ENCODE measurements at regions not wholly inside any gene's neighbourhood (a gene's known extent, or its start where the extent isn't known, plus 50 kb on each side); places are given as distances from the start of the nearest gene placed in this dataset.

DNA sequence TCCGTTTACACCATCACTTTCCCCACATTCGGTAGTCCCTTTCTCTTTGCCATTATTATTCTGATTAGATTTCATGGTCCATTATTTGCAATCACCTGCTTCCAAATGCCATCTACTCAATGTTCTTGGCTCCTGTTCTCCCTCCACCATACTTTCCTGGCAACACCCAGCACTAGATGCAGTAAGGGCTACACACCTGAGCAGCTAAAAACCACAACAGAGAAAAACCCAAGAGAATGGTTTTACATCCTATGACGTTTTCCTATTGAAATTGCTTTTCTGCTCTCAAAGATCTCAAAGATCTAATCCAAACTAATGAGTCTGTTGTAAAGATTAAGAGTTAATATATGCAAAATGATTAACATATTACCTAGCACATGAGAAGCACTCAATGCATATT is 441.3 kb downstream of the SHISA9 start:
- TF ChIP-seq ZNF518A (tag by site-specific recombination; conservative IDR thresholded peaks at IDR 0.05; ENCODE audit: low read depth) (no peak), ZNF26 (tag by site-specific recombination; IDR thresholded peaks at IDR 0.05) (no peak), SP3 (tag by site-specific recombination; IDR thresholded peaks at IDR 0.05) (no peak), ZNF76 (tag by site-specific recombination; IDR thresholded peaks at IDR 0.05; ENCODE audit: borderline replicate concordance, low read depth) (no peak)
- TF ChIP-seq, protein P1, sequence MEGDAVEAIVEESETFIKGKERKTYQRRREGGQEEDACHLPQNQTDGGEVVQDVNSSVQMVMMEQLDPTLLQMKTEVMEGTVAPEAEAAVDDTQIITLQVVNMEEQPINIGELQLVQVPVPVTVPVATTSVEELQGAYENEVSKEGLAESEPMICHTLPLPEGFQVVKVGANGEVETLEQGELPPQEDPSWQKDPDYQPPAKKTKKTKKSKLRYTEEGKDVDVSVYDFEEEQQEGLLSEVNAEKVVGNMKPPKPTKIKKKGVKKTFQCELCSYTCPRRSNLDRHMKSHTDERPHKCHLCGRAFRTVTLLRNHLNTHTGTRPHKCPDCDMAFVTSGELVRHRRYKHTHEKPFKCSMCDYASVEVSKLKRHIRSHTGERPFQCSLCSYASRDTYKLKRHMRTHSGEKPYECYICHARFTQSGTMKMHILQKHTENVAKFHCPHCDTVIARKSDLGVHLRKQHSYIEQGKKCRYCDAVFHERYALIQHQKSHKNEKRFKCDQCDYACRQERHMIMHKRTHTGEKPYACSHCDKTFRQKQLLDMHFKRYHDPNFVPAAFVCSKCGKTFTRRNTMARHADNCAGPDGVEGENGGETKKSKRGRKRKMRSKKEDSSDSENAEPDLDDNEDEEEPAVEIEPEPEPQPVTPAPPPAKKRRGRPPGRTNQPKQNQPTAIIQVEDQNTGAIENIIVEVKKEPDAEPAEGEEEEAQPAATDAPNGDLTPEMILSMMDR (tag by site-specific recombination; IDR thresholded peaks at IDR 0.05): no peak
- TF ChIP-seq, protein P2, sequence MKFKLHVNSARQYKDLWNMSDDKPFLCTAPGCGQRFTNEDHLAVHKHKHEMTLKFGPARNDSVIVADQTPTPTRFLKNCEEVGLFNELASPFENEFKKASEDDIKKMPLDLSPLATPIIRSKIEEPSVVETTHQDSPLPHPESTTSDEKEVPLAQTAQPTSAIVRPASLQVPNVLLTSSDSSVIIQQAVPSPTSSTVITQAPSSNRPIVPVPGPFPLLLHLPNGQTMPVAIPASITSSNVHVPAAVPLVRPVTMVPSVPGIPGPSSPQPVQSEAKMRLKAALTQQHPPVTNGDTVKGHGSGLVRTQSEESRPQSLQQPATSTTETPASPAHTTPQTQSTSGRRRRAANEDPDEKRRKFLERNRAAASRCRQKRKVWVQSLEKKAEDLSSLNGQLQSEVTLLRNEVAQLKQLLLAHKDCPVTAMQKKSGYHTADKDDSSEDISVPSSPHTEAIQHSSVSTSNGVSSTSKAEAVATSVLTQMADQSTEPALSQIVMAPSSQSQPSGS (tag by site-specific recombination; IDR thresholded peaks at IDR 0.05; ENCODE audit: low read depth): no peak
